Right cardiac atrium (tissue), 5 donors: ENCODE measurements at regions not wholly inside any gene's neighbourhood (a gene's known extent, or its start where the extent isn't known, plus 50 kb on each side); places are given as distances from the start of the nearest gene placed in this dataset.

Source experiments
- ATAC-seq, 2 donors: fragments of 200-7000 bp; cut with Tn5 transposase; one replicate each; pipeline versions ENCODE4 v1.8.0 to v1.9.1; 2020; ENCODE audit warnings: moderate library complexity in 2 of 2, mild to moderate bottlenecking in 1 of 2
- DNase-seq, 3 donors: peaks; one replicate each; pipeline ENCODE4 v3.0.0-alpha.2; 2020
- H3K27ac ChIP-seq: one replicate; pipeline ENCODE4 v1.5.1; 2013; ENCODE audit warnings: mild to moderate bottlenecking, low read length, control low read depth, moderate library complexity
- H3K27me3 ChIP-seq: one replicate; pipeline ENCODE4 v1.6.1; 2013; ENCODE audit not compliant: control insufficient read depth, insufficient read depth
- H3K4me1 ChIP-seq: one replicate; pipeline ENCODE4 v1.6.1; 2013; ENCODE audit warnings: low read length; ENCODE audit not compliant: control insufficient read depth, insufficient read depth
- H3K4me3 ChIP-seq: one replicate; pipeline ENCODE4 v1.5.1; 2013; ENCODE audit warnings: low read length, control low read depth
- H3K9me3 ChIP-seq: one replicate; pipeline ENCODE4 v1.6.1; 2013; ENCODE audit warnings: low read length; ENCODE audit not compliant: control insufficient read depth
- WGBS: extraction: QIAGEN DNeasy Blood & Tissue Kit; methylation state at CpG from one replicate; pipeline ENCODE4 v1.1.7; 2013; 5-methylcytosine and 5-hydroxymethylcytosine counted together
- intact Hi-C, 4 donors: fragments of 100-400 bp; cut with DNase I; formaldehyde crosslinking; loops; one replicate each; pipeline versions ENCODE4 v1.11.0 to v1.14.0; 2022 to 2023
- donor health status: healthy with polysubstance abuse.
- donor health status: DM: no; HTN: yes; CAD: no.
- donor health status: DM: no; HTN: no; CAD: no.
- donor health status: DM: no; HTN: yes; CAD: no; lungs with severe emphysema.
- donor health status: DM: yes; HTN: yes; CAD: no.

DNA sequence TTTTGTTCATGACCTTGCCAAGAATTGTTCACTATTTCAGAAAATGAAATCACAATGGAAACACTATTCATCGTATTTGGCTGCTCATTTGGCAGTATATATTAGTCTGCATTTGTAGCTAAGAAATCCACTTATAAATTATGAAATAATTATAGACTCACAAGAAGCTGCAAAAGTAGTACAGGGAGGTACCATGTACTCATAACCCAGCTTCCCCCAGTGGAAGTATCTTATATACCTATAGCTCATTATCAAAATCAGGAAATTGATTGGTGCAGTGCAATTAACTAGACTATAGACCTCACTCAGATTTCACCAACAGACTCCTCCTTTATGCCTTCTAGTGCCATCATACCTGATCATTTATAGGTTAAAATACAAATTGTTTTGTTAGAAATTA, 178.8 kb upstream of the VASH1 start:
- H3K4me1 ChIP-seq, result no peaks in the 10 kb centered on the region
- WGBS, result 81% methylated on average over 1 of the region's 1 CpG
- H3K9me3 ChIP-seq, result no peaks in the 10 kb centered on the region
- H3K4me3 ChIP-seq, result no peak overlapping the region
- ATAC-seq (no peak), DNase-seq (no peak)
- intact Hi-C loops, result no loop called here
- no peaks in the 10 kb centered on the region for H3K27me3 ChIP-seq
- no peak overlapping the region for H3K27ac ChIP-seq

GRCh38 chr14:76583174-76583573, 178.1 kb upstream of the VASH1 start:
- intact Hi-C loops, result no loop called here
- WGBS, result 60% methylated on average over 1 of the region's 1 CpG
- Histone ChIP-seq H3K27ac (no peak overlapping the region), H3K9me3 (no peaks in the 10 kb centered on the region), H3K4me3 (no peak overlapping the region), H3K27me3 (no peaks in the 10 kb centered on the region), H3K4me1 (no peaks in the 10 kb centered on the region)
- no peak for ATAC-seq
- no peak for DNase-seq

GRCh38 chr14:76583805-76584204, 177.5 kb upstream of the VASH1 start:
- ATAC-seq (no peak), DNase-seq (no peak)
- no peaks in the 10 kb centered on the region for H3K4me1 ChIP-seq
- intact Hi-C loops, result no loop called here
- H3K27ac ChIP-seq, result no peak overlapping the region
- H3K4me3 ChIP-seq, result no peak overlapping the region
- H3K9me3 ChIP-seq, result no peaks in the 10 kb centered on the region
- 93% methylated on average over 6 of the region's 6 CpGs for WGBS
- H3K27me3 ChIP-seq, result no peaks in the 10 kb centered on the region

GRCh38 chr14:76584271-76584702, 177.0 kb upstream of the VASH1 start:
- H3K9me3 ChIP-seq, result no peaks in the 10 kb centered on the region
- intact Hi-C loops, result no loop called here
- 62% methylated on average over 9 of the region's 9 CpGs for WGBS

GRCh38 chr14:76585616-76586015, 175.7 kb upstream of the VASH1 start:
- intact Hi-C loops, result no loop called here

More at GRCh38 chr14:76584271-76584702, 177.0 kb upstream of the VASH1 start:
- Histone ChIP-seq H3K4me3 (no peak overlapping the region), H3K27me3 (no peaks in the 10 kb centered on the region), H3K4me1 (no peaks in the 10 kb centered on the region), H3K27ac (no peak overlapping the region)
- DNase-seq (peak in 2 of 3 donors; percentile 44 to 62), ATAC-seq (peak; percentile 72 to 83)

DNA sequence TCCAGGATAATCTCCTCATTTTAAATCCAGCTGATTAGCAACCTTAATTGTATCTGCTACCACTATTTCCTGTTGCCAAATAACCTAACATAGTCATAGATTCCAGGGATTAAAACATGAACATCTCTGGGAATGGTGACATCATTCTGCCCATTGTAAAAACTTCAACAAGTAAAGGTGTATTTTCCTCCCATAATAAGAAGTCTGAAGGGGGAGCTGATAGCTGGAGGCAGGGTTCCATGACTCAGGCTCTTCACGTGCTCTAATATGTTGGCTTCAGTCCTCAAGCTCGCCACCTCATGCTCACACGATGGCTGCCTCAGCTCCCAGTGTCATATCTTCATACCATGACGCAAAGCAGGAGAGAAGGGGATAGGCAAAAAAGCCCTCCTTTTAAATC, 172.0 kb upstream of the VASH1 start:
- ATAC-seq (no peak), DNase-seq (no peak)
- WGBS, result 97% methylated on average over 4 of the region's 4 CpGs
- H3K9me3 ChIP-seq, result no peaks in the 10 kb centered on the region
- no peaks in the 10 kb centered on the region for H3K27me3 ChIP-seq
- H3K27ac ChIP-seq, result no peak overlapping the region
- no peaks in the 10 kb centered on the region for H3K4me1 ChIP-seq
- intact Hi-C loops, result no loop called here
- H3K4me3 ChIP-seq, result no peak overlapping the region

More at GRCh38 chr14:76585616-76586015, 175.7 kb upstream of the VASH1 start:
- DNase-seq (peak in 1 of 3 donors; percentile 32), ATAC-seq (no peak)
- Histone ChIP-seq H3K9me3 (no peaks in the 10 kb centered on the region), H3K27ac (no peak overlapping the region), H3K4me1 (no peaks in the 10 kb centered on the region), H3K27me3 (no peaks in the 10 kb centered on the region), H3K4me3 (no peak overlapping the region)
- WGBS, result 34% methylated on average over 8 of the region's 8 CpGs

- H3K9me3 ChIP-seq, result no peaks in the 10 kb centered on the region
- WGBS, result 54% methylated on average over 10 of the region's 10 CpGs
- peak in 1 of 3 donors; percentile 50 for DNase-seq
- no peak overlapping the region for H3K27ac ChIP-seq
- intact Hi-C loops, result no loop called here
- H3K27me3 ChIP-seq, result no peaks in the 10 kb centered on the region
- no peaks in the 10 kb centered on the region for H3K4me1 ChIP-seq
- ATAC-seq, result no peak
- no peak overlapping the region for H3K4me3 ChIP-seq
Observed at GRCh38 chr14:76591266-76591665, 170.0 kb upstream of the VASH1 start.

- intact Hi-C loops, result no loop called here
- ATAC-seq (no peak), DNase-seq (no peak)
- H3K9me3 ChIP-seq, result no peaks in the 10 kb centered on the region
- no peak overlapping the region for H3K27ac ChIP-seq
- H3K27me3 ChIP-seq, result no peaks in the 10 kb centered on the region
- 75% methylated on average over 5 of the region's 5 CpGs for WGBS
- H3K4me1 ChIP-seq, result no peaks in the 10 kb centered on the region
- H3K4me3 ChIP-seq, result no peak overlapping the region
Observed at GRCh38 chr14:76595266-76595665, 166.0 kb upstream of the VASH1 start.

- no peaks in the 10 kb centered on the region for H3K9me3 ChIP-seq
- DNase-seq (no peak), ATAC-seq (no peak)
- no peaks in the 10 kb centered on the region for H3K27me3 ChIP-seq
- no peaks in the 10 kb centered on the region for H3K4me1 ChIP-seq
- 68% methylated on average over 3 of the region's 3 CpGs for WGBS
- H3K27ac ChIP-seq, result no peak overlapping the region
- intact Hi-C loops, result no loop called here
- no peak overlapping the region for H3K4me3 ChIP-seq
Observed at GRCh38 chr14:76597387-76597786, 163.9 kb upstream of the VASH1 start.

- intact Hi-C loops, result no loop called here
- Histone ChIP-seq H3K4me1 (no peaks in the 10 kb centered on the region), H3K9me3 (no peaks in the 10 kb centered on the region), H3K27ac (no peak overlapping the region), H3K4me3 (no peak overlapping the region), H3K27me3 (no peaks in the 10 kb centered on the region)
- ATAC-seq (no peak), DNase-seq (peak in 1 of 3 donors; percentile 16)
- WGBS, result 92% methylated on average over 4 of the region's 4 CpGs
Observed at GRCh38 chr14:76599141-76599540, 162.1 kb upstream of the VASH1 start.

DNA sequence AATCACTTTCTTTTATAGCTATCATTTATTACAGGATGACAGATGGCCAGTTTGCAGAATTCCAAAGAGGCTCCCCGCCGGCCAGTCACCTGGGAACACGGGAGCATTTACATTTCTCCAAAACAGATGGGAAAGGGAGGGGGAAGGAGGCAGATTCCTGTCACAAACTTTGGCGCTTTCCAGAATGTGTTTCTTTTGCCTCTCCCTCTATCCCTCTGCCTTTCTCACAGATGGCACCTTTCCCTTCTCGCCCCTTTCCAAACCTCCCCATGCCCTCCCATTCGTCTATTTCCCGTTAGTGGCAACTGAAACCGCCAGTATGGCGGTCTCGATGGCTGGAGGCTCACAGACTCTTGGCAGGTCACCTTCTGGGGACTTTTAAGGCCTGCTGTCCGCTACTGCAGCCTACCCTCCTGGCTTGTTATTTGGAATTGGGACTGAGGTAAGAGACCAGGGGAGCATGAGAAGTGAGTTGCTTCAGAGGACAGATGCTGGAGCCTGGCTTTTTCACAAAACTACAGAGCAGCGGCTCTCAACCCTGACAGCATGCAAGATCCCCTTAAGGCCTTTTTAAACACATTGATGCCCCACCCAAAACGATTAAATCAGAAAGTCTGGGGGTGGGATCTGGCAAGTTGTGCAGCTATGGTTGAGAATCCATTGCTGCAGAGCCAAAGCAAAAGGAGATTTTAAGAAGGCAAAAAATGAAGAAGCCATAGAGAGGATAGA, 161.5 kb upstream of the VASH1 start:
- H3K9me3 ChIP-seq, result no peaks in the 10 kb centered on the region
- DNase-seq, result no peak
- WGBS, result 75% methylated on average over 13 of the region's 13 CpGs
- H3K4me1 ChIP-seq, result no peaks in the 10 kb centered on the region
- intact Hi-C loops, result no loop called here
- no peak for ATAC-seq
- no peaks in the 10 kb centered on the region for H3K27me3 ChIP-seq
- no peak overlapping the region for H3K27ac ChIP-seq
- H3K4me3 ChIP-seq, result no peak overlapping the region

- peak; percentile 82 to 90 for ATAC-seq
- no peaks in the 10 kb centered on the region for H3K4me1 ChIP-seq
- H3K27ac ChIP-seq, result no peak overlapping the region
- no peaks in the 10 kb centered on the region for H3K27me3 ChIP-seq
- WGBS, result 68% methylated on average over 7 of the region's 7 CpGs
- intact Hi-C loops, result no loop called here
- H3K4me3 ChIP-seq, result no peak overlapping the region
- DNase-seq, result peak in 2 of 3 donors; percentile 23 to 40
- no peaks in the 10 kb centered on the region for H3K9me3 ChIP-seq
Observed at GRCh38 chr14:76603713-76604112, 157.6 kb upstream of the VASH1 start.
